Hepatocyte (in vitro differentiated cells): ENCODE measurements at regions not wholly inside any gene's neighbourhood (a gene's known extent, or its start where the extent isn't known, plus 50 kb on each side); places are given as distances from the start of the nearest gene placed in this dataset.

Experiments
- DNase-seq: peaks from one replicate; pipeline ENCODE4 v3.0.0-alpha.2; 2016; ENCODE audit warnings: low spot score
- H2AFZ ChIP-seq: fragments of 200-600 bp; sonication (generic); 2 replicates; pipeline ENCODE4 v1.6.0; 2016; ENCODE audit warnings: antibody characterized with exemption, mild to moderate bottlenecking
- H3K27ac ChIP-seq: fragments of 200-600 bp; sonication (generic); 2 replicates; pipeline ENCODE4 v1.5.1; 2016; ENCODE audit warnings: mild to moderate bottlenecking
- H3K27me3 ChIP-seq: fragments of 200-600 bp; sonication (generic); 2 replicates; pipeline ENCODE4 v1.6.1; 2016
- H3K36me3 ChIP-seq: fragments of 200-600 bp; sonication (generic); replicated peaks from 2 replicates; pipeline ENCODE4 v1.5.1; 2016; ENCODE audit warnings: low read depth; ENCODE audit not compliant: insufficient read depth
- H3K4me1 ChIP-seq: fragments of 200-600 bp; sonication (generic); 2 replicates; pipeline ENCODE4 v1.5.1; 2016; ENCODE audit warnings: mild to moderate bottlenecking, moderate library complexity; ENCODE audit not compliant: insufficient read depth
- H3K4me2 ChIP-seq: fragments of 200-600 bp; sonication (generic); 2 replicates; pipeline ENCODE4 v1.6.0; 2016
- H3K4me3 ChIP-seq: fragments of 200-600 bp; sonication (generic); 2 replicates; pipeline ENCODE4 v1.5.1; 2016; ENCODE audit warnings: mild to moderate bottlenecking
- H3K79me2 ChIP-seq: fragments of 200-600 bp; sonication (generic); 2 replicates; pipeline ENCODE4 v1.6.0; 2017; ENCODE audit warnings: mild to moderate bottlenecking
- H3K9me2 ChIP-seq: fragments of 200-600 bp; sonication (generic); replicated peaks from 2 replicates; pipeline ENCODE4 v1.6.0; 2017; ENCODE audit warnings: mild to moderate bottlenecking; ENCODE audit not compliant: insufficient read depth
- H3K9me3 ChIP-seq: fragments of 200-600 bp; sonication (generic); 2 replicates; pipeline ENCODE4 v1.5.1; 2016; ENCODE audit warnings: low read depth, mild to moderate bottlenecking
- H4K20me1 ChIP-seq: fragments of 200-600 bp; sonication (generic); 2 replicates; pipeline ENCODE4 v1.6.0; 2016; ENCODE audit warnings: mild to moderate bottlenecking; ENCODE audit not compliant: insufficient read depth, poor library complexity, severe bottlenecking
- EZH2 ChIP-seq: fragments of 200-600 bp; sonication (generic); IDR thresholded peaks from 2 replicates; pipeline ENCODE4 v1.6.1; 2016; ENCODE audit warnings: antibody characterized with exemption, mild to moderate bottlenecking, borderline replicate concordance
- EZH2phosphoT487 ChIP-seq: fragments of 200-600 bp; sonication (generic); IDR thresholded peaks from one replicate; pipeline ENCODE4 v1.6.1; 2018; ENCODE audit warnings: antibody characterized with exemption, mild to moderate bottlenecking, low read depth, moderate library complexity; ENCODE audit not compliant: unreplicated experiment, severe bottlenecking
- WGBS: methylation state at CpG from one replicate; pipeline ENCODE4 v1.1.6; 2016; ENCODE audit warnings: low lambda C conversion rate; ENCODE audit errors: missing lambda C conversion rate; 5-methylcytosine and 5-hydroxymethylcytosine counted together
- TF ChIP-seq, protein P1 (sequence below): fragments of 200-600 bp; sonication (generic); IDR thresholded peaks from 2 replicates; pipeline ENCODE4 v1.5.1; 2016; ENCODE audit warnings: antibody characterized with exemption, mild to moderate bottlenecking; ENCODE audit not compliant: poor library complexity

DNA sequence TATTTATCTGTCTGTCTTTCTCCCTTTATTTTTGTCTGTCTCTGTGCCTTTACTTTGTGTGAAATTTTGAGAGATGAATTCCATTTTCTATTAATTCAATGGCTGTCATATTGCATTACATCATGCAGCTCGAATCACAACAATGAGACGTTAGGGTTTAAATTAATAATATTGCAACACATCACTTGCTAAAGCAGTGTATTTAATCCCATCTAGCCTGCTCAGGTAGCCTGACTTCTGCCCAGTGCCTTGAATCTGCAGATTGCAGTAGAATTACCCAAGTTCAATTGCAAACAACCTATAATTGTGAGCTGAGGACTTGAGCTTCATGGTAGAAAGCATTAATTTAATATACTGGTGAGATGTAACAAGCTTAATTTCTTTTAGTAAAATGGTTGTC, 235.7 kb upstream of the TSHZ2 start:
- Histone ChIP-seq H3K36me3 (no peaks in the 10 kb centered on the region), H3K27ac (no peak overlapping the region), H4K20me1 (no peaks in the 10 kb centered on the region), H2AFZ (no peak overlapping the region), H3K9me2 (no peaks in the 10 kb centered on the region), H3K4me1 (no peaks in the 10 kb centered on the region), H3K4me2 (no peak overlapping the region), H3K4me3 (no peak overlapping the region), H3K79me2 (no peaks in the 10 kb centered on the region), H3K27me3 (no peaks in the 10 kb centered on the region), H3K9me3 (no peaks in the 10 kb centered on the region)
- TF ChIP-seq EZH2phosphoT487 (no peak), EZH2 (no peak)
- TF ChIP-seq, protein P1, sequence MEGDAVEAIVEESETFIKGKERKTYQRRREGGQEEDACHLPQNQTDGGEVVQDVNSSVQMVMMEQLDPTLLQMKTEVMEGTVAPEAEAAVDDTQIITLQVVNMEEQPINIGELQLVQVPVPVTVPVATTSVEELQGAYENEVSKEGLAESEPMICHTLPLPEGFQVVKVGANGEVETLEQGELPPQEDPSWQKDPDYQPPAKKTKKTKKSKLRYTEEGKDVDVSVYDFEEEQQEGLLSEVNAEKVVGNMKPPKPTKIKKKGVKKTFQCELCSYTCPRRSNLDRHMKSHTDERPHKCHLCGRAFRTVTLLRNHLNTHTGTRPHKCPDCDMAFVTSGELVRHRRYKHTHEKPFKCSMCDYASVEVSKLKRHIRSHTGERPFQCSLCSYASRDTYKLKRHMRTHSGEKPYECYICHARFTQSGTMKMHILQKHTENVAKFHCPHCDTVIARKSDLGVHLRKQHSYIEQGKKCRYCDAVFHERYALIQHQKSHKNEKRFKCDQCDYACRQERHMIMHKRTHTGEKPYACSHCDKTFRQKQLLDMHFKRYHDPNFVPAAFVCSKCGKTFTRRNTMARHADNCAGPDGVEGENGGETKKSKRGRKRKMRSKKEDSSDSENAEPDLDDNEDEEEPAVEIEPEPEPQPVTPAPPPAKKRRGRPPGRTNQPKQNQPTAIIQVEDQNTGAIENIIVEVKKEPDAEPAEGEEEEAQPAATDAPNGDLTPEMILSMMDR: no peak
- DNase-seq: no peak
- WGBS: 83% methylated on average over 2 of the region's 2 CpGs

DNA sequence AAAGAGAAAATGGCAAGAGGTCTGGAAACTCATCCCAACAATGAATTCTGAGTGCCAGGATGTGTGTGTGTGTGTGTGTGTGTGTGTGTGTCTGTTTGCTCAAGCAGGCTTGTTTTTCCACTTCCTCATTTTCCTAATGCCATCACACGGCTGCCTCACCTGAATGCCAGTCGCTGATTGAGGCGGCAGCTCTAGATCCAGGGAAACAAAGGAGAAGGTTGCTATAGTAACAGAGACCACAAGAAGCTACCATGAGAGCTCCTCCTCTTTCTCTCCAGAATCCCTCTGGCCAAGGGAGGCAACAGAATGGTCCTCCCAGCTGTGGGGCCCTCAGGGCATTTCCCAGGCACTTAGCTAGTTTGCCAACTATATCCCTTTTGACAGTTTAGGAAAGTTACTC, 241.1 kb upstream of the TSHZ2 start:
- peak; percentile 6 for DNase-seq
- Histone ChIP-seq H3K36me3 (no peaks in the 10 kb centered on the region), H3K4me2 (no peak overlapping the region), H3K27ac (no peak overlapping the region), H4K20me1 (no peaks in the 10 kb centered on the region), H3K79me2 (no peaks in the 10 kb centered on the region), H3K4me3 (no peak overlapping the region), H3K27me3 (no peaks in the 10 kb centered on the region), H3K9me2 (no peaks in the 10 kb centered on the region), H2AFZ (no peak overlapping the region), H3K9me3 (no peaks in the 10 kb centered on the region), H3K4me1 (no peaks in the 10 kb centered on the region)
- WGBS: 42% methylated on average over 3 of the region's 3 CpGs
- no peak for TF ChIP-seq EZH2phosphoT487
- no peak for TF ChIP-seq EZH2
- TF ChIP-seq, protein P1: no peak

DNA sequence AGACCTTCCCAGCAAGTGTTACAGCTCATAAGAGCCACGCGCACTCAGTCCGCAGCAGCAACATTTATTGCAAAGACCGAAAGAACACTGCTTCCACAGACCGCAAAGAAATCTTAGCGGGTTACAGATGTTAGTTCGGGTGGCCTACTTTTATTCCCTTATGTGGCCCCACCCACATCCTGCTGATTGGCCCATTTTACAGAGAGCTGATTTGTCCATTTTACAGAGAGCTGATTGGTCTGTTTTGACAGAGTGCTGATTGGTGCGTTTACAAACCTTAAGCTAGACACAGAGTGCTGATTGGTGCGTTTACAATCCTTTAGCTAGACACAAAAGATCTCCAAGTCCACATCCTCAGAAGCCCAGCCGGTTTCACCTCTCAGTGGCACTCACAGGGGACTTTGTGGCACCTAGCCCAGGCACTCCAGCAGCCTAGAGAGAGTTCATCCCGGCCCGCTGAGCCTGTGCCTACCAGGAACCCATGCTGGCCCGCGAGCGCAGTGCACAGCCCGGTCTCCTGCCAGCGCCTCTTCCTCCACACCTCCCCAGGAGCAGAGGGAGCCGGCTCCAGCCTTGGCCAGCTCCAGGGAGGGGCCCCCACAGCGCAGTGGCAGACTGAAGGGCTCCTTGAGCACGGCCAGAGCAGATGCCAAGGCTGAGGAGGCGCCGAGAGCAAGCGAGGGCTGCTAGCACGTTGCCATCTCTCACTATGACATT, 244.3 kb upstream of the TSHZ2 start:
- Histone ChIP-seq H3K9me2 (no peaks in the 10 kb centered on the region), H4K20me1 (no peaks in the 10 kb centered on the region), H3K4me1 (peaks cover 11% of the 10 kb centered on the region), H3K27me3 (no peaks in the 10 kb centered on the region), H3K4me2 (no peak overlapping the region), H2AFZ (no peak overlapping the region), H3K4me3 (no peak overlapping the region), H3K36me3 (no peaks in the 10 kb centered on the region), H3K27ac (no peak overlapping the region), H3K79me2 (no peaks in the 10 kb centered on the region), H3K9me3 (no peaks in the 10 kb centered on the region)
- DNase-seq: no peak
- 94% methylated on average over 24 of the region's 24 CpGs for WGBS
- TF ChIP-seq, protein P1: no peak
- TF ChIP-seq EZH2phosphoT487 (no peak), EZH2 (no peak)
